GM23338 (cell line): ENCODE measurements at regions not wholly inside any gene's neighbourhood (a gene's known extent, or its start where the extent isn't known, plus 50 kb on each side); places are given as distances from the start of the nearest gene placed in this dataset.

Source experiments
- ATAC-seq: fragments of 200-7000 bp; cut with Tn5 transposase; 3 replicates; pipeline ENCODE4 v1.9.1; 2020
- DNase-seq: peaks from one replicate; pipeline ENCODE4 v3.0.0-alpha.2; 2015; ENCODE audit warnings: low spot score
- H2AFZ ChIP-seq: fragments of 200-600 bp; sonication (generic); 2 replicates; pipeline ENCODE4 v1.8.0; 2016; ENCODE audit warnings: antibody characterized with exemption, mild to moderate bottlenecking, moderate library complexity
- H3F3A ChIP-seq: fragments of 200-600 bp; sonication (generic); replicated peaks from 2 replicates; pipeline ENCODE4 v1.8.0; 2017; ENCODE audit warnings: antibody characterized with exemption, mixed run types, low read depth
- H3K27ac ChIP-seq: fragments of 200-600 bp; sonication (generic); 2 replicates; pipeline ENCODE4 v1.6.1; 2016; ENCODE audit warnings: low read depth
- H3K27me3 ChIP-seq: fragments of 200-600 bp; sonication (generic); 2 replicates; pipeline ENCODE4 v1.8.0; 2016; ENCODE audit warnings: mild to moderate bottlenecking, mixed run types, moderate library complexity; ENCODE audit not compliant: insufficient read depth
- H3K36me3 ChIP-seq: fragments of 200-600 bp; sonication (generic); 2 replicates; pipeline ENCODE4 v1.8.0; 2016; ENCODE audit warnings: mild to moderate bottlenecking; ENCODE audit not compliant: insufficient read depth
- H3K4me1 ChIP-seq: fragments of 200-600 bp; sonication (generic); 2 replicates; pipeline ENCODE4 v1.8.0; 2016; ENCODE audit warnings: mild to moderate bottlenecking, moderate library complexity; ENCODE audit not compliant: insufficient read depth
- H3K4me2 ChIP-seq: fragments of 200-600 bp; sonication (generic); 2 replicates; pipeline ENCODE4 v1.7.1; 2017; ENCODE audit warnings: mixed run types
- H3K4me3 ChIP-seq: fragments of 200-600 bp; sonication (generic); 2 replicates; pipeline ENCODE4 v1.6.1; 2016; ENCODE audit warnings: mixed run types
- H3K79me2 ChIP-seq: fragments of 200-600 bp; sonication (generic); replicated peaks from 2 replicates; pipeline ENCODE4 v1.8.0; 2017; ENCODE audit warnings: mild to moderate bottlenecking; ENCODE audit not compliant: insufficient read depth
- H3K9me2 ChIP-seq: fragments of 200-600 bp; sonication (generic); 2 replicates; pipeline ENCODE4 v1.8.0; 2017; ENCODE audit not compliant: insufficient read depth
- H4K20me1 ChIP-seq: fragments of 200-600 bp; sonication (generic); replicated peaks from 2 replicates; pipeline ENCODE4 v1.8.0; 2017; ENCODE audit warnings: mild to moderate bottlenecking; ENCODE audit not compliant: insufficient read depth
- H3K27ac Mint-ChIP-seq: 2 replicates; pipeline ENCODE4 v1.8.0; 2020; ENCODE audit warnings: inconsistent platforms, mild to moderate bottlenecking, moderate library complexity, mixed read lengths
- H3K27me3 Mint-ChIP-seq: 3 replicates; pipeline ENCODE4 v1.8.0; 2022; ENCODE audit warnings: low read depth, mild to moderate bottlenecking, moderate library complexity, mixed read lengths, inconsistent platforms; ENCODE audit not compliant: insufficient read depth, poor library complexity
- H3K36me3 Mint-ChIP-seq: 3 replicates; pipeline ENCODE4 v1.8.0; 2021; ENCODE audit warnings: low read depth, mild to moderate bottlenecking, inconsistent platforms, moderate library complexity, mixed read lengths
- H3K4me1 Mint-ChIP-seq: 3 replicates; pipeline ENCODE4 v1.8.0; 2020; ENCODE audit warnings: mild to moderate bottlenecking, inconsistent platforms, mixed read lengths
- H3K4me3 Mint-ChIP-seq: 3 replicates; pipeline ENCODE4 v1.8.0; 2021; ENCODE audit warnings: moderate library complexity, mild to moderate bottlenecking, inconsistent platforms, mixed read lengths
- H3K9me3 Mint-ChIP-seq: 3 replicates; pipeline ENCODE4 v1.8.0; 2020; ENCODE audit warnings: moderate library complexity, mild to moderate bottlenecking, inconsistent platforms, mixed read lengths
- CREB1 ChIP-seq: fragments of 250-450 bp; sonication (Bioruptor Pico); IDR thresholded peaks from 2 replicates; pipeline ENCODE4 v1.5.0; 2020; ENCODE audit warnings: low read depth, mild to moderate bottlenecking, moderate library complexity
- ETS1 ChIP-seq: IDR thresholded peaks from 2 replicates; pipeline ENCODE4 v1.6.1; 2016; ENCODE audit warnings: antibody characterized with exemption
- EZH2 ChIP-seq: fragments of 200-600 bp; sonication (generic); IDR thresholded peaks from one replicate; pipeline ENCODE4 v1.8.0; 2017; ENCODE audit warnings: antibody characterized with exemption, mild to moderate bottlenecking, low read depth; ENCODE audit not compliant: unreplicated experiment
- EZH2phosphoT487 ChIP-seq: fragments of 200-600 bp; sonication (generic); IDR thresholded peaks from one replicate; pipeline ENCODE4 v1.8.1; 2018; ENCODE audit warnings: antibody characterized with exemption; ENCODE audit not compliant: unreplicated experiment
- JUNB ChIP-seq: IDR thresholded peaks from one replicate; pipeline ENCODE4 v1.6.1; 2016; ENCODE audit warnings: antibody characterized with exemption; ENCODE audit not compliant: unreplicated experiment
- NANOG ChIP-seq: IDR thresholded peaks from 2 replicates; pipeline ENCODE4 v1.6.1; 2016; ENCODE audit warnings: antibody characterized with exemption, borderline replicate concordance
- POLR2AphosphoS5 ChIP-seq: IDR thresholded peaks from 2 replicates; pipeline ENCODE4 v1.6.1; 2016; ENCODE audit warnings: antibody characterized with exemption, low read depth
- STAT1 ChIP-seq: IDR thresholded peaks from one replicate; pipeline ENCODE4 v1.6.1; 2016; ENCODE audit warnings: antibody characterized with exemption; ENCODE audit not compliant: unreplicated experiment
- ZNF114 ChIP-seq: fragments of 250-450 bp; sonication (Bioruptor Pico); IDR thresholded peaks from 2 replicates; pipeline ENCODE4 v1.5.0; 2020; ENCODE audit warnings: mild to moderate bottlenecking, moderate library complexity
- ZNF331 ChIP-seq: fragments of 250-450 bp; sonication (Bioruptor Pico); IDR thresholded peaks from 2 replicates; pipeline ENCODE4 v1.5.0; 2020; ENCODE audit warnings: low read depth, mild to moderate bottlenecking, moderate library complexity
- ZNF462 ChIP-seq: fragments of 250-450 bp; sonication (Bioruptor Pico); IDR thresholded peaks from 2 replicates; pipeline ENCODE4 v1.5.0; 2020; ENCODE audit warnings: mild to moderate bottlenecking, moderate library complexity
- TF ChIP-seq, protein P1 (sequence below), 2 experiments: fragments of 200-600 bp in 1 of 2; sonication (generic) in 1 of 2; conservative IDR thresholded peaks; 2 replicates each; pipeline versions ENCODE4 v1.5.1 to v1.6.1; 2016 to 2017; ENCODE audit warnings: antibody characterized with exemption in 2 of 2, low read depth in 2 of 2, mild to moderate bottlenecking in 2 of 2, moderate library complexity in 1 of 2
- TF ChIP-seq, protein P2 (sequence below): IDR thresholded peaks from one replicate; pipeline ENCODE4 v1.6.1; 2018; ENCODE audit warnings: antibody characterized with exemption; ENCODE audit not compliant: unreplicated experiment

GRCh38 chr2:67286981-67287759 lies 110.0 kb upstream of the ETAA1 start:
- Histone ChIP-seq H2AFZ (no peak overlapping the region), H3K9me2 (peaks cover 13% of the 10 kb centered on the region), H3K27me3 (no peaks in the 10 kb centered on the region), H4K20me1 (no peaks in the 10 kb centered on the region), H3F3A (no peaks in the 10 kb centered on the region), H3K36me3 (no peaks in the 10 kb centered on the region), H3K4me3 (no peak overlapping the region), H3K4me1 (no peaks in the 10 kb centered on the region; the same call in 1 of the 2 replicates), H3K27ac (no peak overlapping the region), H3K4me2 (no peak overlapping the region), H3K79me2 (no peaks in the 10 kb centered on the region)
- Mint-ChIP-seq H3K9me3 (no peaks in the 10 kb centered on the region), H3K36me3 (no peaks in the 10 kb centered on the region), H3K27ac (no peak overlapping the region), H3K27me3 (no peaks in the 10 kb centered on the region), H3K4me3 (no peak overlapping the region), H3K4me1 (peaks cover 10% of the 10 kb centered on the region; the same call in 2 of the 3 replicates)
- TF ChIP-seq ZNF462 (CRISPR knock-in tag), result no peak
- no peak for TF ChIP-seq CREB1
- no peak for TF ChIP-seq ZNF331 (CRISPR knock-in tag)
- no peak for TF ChIP-seq EZH2phosphoT487
- no peak for TF ChIP-seq NANOG
- TF ChIP-seq STAT1, result no peak
- TF ChIP-seq POLR2AphosphoS5, result no peak
- no peak for TF ChIP-seq EZH2
- TF ChIP-seq ZNF114, result no peak
- TF ChIP-seq ETS1, result no peak
- TF ChIP-seq, protein P1, sequence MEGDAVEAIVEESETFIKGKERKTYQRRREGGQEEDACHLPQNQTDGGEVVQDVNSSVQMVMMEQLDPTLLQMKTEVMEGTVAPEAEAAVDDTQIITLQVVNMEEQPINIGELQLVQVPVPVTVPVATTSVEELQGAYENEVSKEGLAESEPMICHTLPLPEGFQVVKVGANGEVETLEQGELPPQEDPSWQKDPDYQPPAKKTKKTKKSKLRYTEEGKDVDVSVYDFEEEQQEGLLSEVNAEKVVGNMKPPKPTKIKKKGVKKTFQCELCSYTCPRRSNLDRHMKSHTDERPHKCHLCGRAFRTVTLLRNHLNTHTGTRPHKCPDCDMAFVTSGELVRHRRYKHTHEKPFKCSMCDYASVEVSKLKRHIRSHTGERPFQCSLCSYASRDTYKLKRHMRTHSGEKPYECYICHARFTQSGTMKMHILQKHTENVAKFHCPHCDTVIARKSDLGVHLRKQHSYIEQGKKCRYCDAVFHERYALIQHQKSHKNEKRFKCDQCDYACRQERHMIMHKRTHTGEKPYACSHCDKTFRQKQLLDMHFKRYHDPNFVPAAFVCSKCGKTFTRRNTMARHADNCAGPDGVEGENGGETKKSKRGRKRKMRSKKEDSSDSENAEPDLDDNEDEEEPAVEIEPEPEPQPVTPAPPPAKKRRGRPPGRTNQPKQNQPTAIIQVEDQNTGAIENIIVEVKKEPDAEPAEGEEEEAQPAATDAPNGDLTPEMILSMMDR (conservative IDR thresholded peaks at IDR 0.05; ENCODE audit: low read depth in 2 of 2), result no peak
- TF ChIP-seq JUNB, result no peak
- TF ChIP-seq, protein P2, sequence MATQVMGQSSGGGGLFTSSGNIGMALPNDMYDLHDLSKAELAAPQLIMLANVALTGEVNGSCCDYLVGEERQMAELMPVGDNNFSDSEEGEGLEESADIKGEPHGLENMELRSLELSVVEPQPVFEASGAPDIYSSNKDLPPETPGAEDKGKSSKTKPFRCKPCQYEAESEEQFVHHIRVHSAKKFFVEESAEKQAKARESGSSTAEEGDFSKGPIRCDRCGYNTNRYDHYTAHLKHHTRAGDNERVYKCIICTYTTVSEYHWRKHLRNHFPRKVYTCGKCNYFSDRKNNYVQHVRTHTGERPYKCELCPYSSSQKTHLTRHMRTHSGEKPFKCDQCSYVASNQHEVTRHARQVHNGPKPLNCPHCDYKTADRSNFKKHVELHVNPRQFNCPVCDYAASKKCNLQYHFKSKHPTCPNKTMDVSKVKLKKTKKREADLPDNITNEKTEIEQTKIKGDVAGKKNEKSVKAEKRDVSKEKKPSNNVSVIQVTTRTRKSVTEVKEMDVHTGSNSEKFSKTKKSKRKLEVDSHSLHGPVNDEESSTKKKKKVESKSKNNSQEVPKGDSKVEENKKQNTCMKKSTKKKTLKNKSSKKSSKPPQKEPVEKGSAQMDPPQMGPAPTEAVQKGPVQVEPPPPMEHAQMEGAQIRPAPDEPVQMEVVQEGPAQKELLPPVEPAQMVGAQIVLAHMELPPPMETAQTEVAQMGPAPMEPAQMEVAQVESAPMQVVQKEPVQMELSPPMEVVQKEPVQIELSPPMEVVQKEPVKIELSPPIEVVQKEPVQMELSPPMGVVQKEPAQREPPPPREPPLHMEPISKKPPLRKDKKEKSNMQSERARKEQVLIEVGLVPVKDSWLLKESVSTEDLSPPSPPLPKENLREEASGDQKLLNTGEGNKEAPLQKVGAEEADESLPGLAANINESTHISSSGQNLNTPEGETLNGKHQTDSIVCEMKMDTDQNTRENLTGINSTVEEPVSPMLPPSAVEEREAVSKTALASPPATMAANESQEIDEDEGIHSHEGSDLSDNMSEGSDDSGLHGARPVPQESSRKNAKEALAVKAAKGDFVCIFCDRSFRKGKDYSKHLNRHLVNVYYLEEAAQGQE, result no peak
- DNase-seq, result no peak
- no peak for ATAC-seq
